HG02870 (cell line): ENCODE measurements at regions not wholly inside any gene's neighbourhood (a gene's known extent, or its start where the extent isn't known, plus 50 kb on each side); places are given as distances from the start of the nearest gene placed in this dataset.

Experiments used
- ATAC-seq: cut with Tn5 transposase; IDR thresholded peaks from one replicate; pipeline ENCODE4 v1.9.1; 2021; ENCODE audit warnings: mild to moderate bottlenecking, moderate library complexity; ENCODE audit not compliant: unreplicated experiment

GRCh38 chr13:44234566-44234965 is 139.1 kb upstream of the SERP2 start:
- no peak for ATAC-seq

- ATAC-seq: no peak
Measured at GRCh38 chr13:44236370-44236769, 137.3 kb upstream of the SERP2 start.

GRCh38 chr13:44236801-44237207 is 136.8 kb upstream of the SERP2 start:
- ATAC-seq: no peak

- ATAC-seq: peak; percentile 84
Measured at GRCh38 chr13:44237276-44237767, 136.3 kb upstream of the SERP2 start.

GRCh38 chr13:44237881-44238421 is 135.7 kb upstream of the SERP2 start:
- ATAC-seq: no peak

- no peak for ATAC-seq
Measured at GRCh38 chr13:44240611-44241145, 132.9 kb upstream of the SERP2 start.

GRCh38 chr13:44241638-44242037 is 132.0 kb upstream of the SERP2 start:
- no peak for ATAC-seq

GRCh38 chr13:44242766-44243165 is 130.9 kb upstream of the SERP2 start:
- no peak for ATAC-seq

- no peak for ATAC-seq
Measured at GRCh38 chr13:44243198-44243857, 130.3 kb upstream of the SERP2 start.

GRCh38 chr13:44244288-44244687 is 129.3 kb upstream of the SERP2 start:
- ATAC-seq: no peak

GRCh38 chr13:44249431-44249836 is 124.2 kb upstream of the SERP2 start:
- no peak for ATAC-seq

- no peak for ATAC-seq
Measured at GRCh38 chr13:44252938-44253337, 120.7 kb upstream of the SERP2 start.

- no peak for ATAC-seq
Measured at GRCh38 chr13:44255771-44256364, 117.8 kb upstream of the SERP2 start.

GRCh38 chr13:44257796-44258195 is 115.8 kb upstream of the SERP2 start:
- no peak for ATAC-seq

- ATAC-seq: peak; percentile 87
Measured at GRCh38 chr13:44259045-44260027, 114.3 kb upstream of the SERP2 start.

- no peak for ATAC-seq
Measured at GRCh38 chr13:44260336-44260735, 113.3 kb upstream of the SERP2 start.

- ATAC-seq: no peak
Measured at GRCh38 chr13:44263751-44264620, 109.6 kb upstream of the SERP2 start.

- ATAC-seq: no peak
Measured at GRCh38 chr13:44266305-44266704, 107.3 kb upstream of the SERP2 start.

- ATAC-seq: no peak
Measured at GRCh38 chr13:44266772-44267171, 106.9 kb upstream of the SERP2 start.

- no peak for ATAC-seq
Measured at GRCh38 chr13:44267203-44267602, 106.4 kb upstream of the SERP2 start.
